Peyer's patch (tissue), 4 donors: ENCODE measurements at regions not wholly inside any gene's neighbourhood (a gene's known extent, or its start where the extent isn't known, plus 50 kb on each side); places are given as distances from the start of the nearest gene placed in this dataset.

ENCODE experiments used
- CTCF ChIP-seq, 6 experiments: fragments of 450-650 bp in 4 of 6; fragments of 200-600 bp in 2 of 6; sonication (generic) in 1 of 6; IDR thresholded peaks; one replicate each; pipeline ENCODE4 v1.5.1; 2017 to 2019; ENCODE audit warnings: antibody characterized with exemption in 6 of 6, mild to moderate bottlenecking in 3 of 6, moderate library complexity in 1 of 6
- POLR2A ChIP-seq, 2 donors: fragments of 450-650 bp; IDR thresholded peaks; one replicate each; pipeline ENCODE4 v1.5.1; 2017; ENCODE audit warnings: antibody characterized with exemption in 2 of 2, mild to moderate bottlenecking in 2 of 2, moderate library complexity in 2 of 2

GRCh38 chr6:155985660-155986138 is 530.1 kb upstream of the NOX3 start:
- TF ChIP-seq CTCF (IDR thresholded peaks at IDR 0.05) (no peak), POLR2A (IDR thresholded peaks at IDR 0.05) (no peak)
